GM13977 (cell line): ENCODE measurements at regions not wholly inside any gene's neighbourhood (a gene's known extent, or its start where the extent isn't known, plus 50 kb on each side); places are given as distances from the start of the nearest gene placed in this dataset.

Experiments
- DNase-seq: peaks from one replicate; pipeline ENCODE4 v3.0.0; 2012; ENCODE audit warnings: low spot score
- in situ Hi-C: fragments of 300-500 bp; cut with MboI; formaldehyde crosslinking; loops from one replicate; pipeline ENCODE4 v1.12.0; 2022; ENCODE audit warnings: low sequenced_read_pairs, low pct_unique_long_range_greater_than_20kb, mixed read lengths, inconsistent platforms; ENCODE audit not compliant: unreplicated experiment
- TF ChIP-seq, protein P1 (sequence below): IDR thresholded peaks from 2 replicates; pipeline ENCODE4 v1.5.1; 2012; ENCODE audit warnings: mild to moderate bottlenecking, control low read depth; ENCODE audit not compliant: insufficient read depth; ENCODE audit errors: extremely low read depth, missing control alignments

DNA sequence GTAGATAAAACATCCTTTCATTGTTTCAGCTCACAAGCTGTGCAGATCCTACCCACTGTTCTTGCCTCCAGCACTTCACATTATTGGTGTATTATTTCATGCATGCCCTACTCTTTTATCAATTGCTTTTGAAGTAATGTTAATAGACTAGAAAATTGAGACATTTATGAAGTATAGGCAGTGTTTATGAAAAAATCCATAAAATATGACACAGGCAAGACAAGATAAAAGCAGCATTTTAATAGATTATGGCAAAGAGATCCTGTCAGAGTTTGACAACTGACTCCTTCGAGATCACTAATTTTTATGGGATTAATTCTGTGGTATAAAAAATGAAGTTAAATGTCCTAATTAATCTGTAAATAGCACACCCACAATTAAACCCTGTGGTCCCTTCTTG is 217.2 kb upstream of the NANOGP8 start:
- TF ChIP-seq, protein P1, sequence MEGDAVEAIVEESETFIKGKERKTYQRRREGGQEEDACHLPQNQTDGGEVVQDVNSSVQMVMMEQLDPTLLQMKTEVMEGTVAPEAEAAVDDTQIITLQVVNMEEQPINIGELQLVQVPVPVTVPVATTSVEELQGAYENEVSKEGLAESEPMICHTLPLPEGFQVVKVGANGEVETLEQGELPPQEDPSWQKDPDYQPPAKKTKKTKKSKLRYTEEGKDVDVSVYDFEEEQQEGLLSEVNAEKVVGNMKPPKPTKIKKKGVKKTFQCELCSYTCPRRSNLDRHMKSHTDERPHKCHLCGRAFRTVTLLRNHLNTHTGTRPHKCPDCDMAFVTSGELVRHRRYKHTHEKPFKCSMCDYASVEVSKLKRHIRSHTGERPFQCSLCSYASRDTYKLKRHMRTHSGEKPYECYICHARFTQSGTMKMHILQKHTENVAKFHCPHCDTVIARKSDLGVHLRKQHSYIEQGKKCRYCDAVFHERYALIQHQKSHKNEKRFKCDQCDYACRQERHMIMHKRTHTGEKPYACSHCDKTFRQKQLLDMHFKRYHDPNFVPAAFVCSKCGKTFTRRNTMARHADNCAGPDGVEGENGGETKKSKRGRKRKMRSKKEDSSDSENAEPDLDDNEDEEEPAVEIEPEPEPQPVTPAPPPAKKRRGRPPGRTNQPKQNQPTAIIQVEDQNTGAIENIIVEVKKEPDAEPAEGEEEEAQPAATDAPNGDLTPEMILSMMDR: no peak
- DNase-seq: no peak
- in situ Hi-C loops: no loop called here

DNA sequence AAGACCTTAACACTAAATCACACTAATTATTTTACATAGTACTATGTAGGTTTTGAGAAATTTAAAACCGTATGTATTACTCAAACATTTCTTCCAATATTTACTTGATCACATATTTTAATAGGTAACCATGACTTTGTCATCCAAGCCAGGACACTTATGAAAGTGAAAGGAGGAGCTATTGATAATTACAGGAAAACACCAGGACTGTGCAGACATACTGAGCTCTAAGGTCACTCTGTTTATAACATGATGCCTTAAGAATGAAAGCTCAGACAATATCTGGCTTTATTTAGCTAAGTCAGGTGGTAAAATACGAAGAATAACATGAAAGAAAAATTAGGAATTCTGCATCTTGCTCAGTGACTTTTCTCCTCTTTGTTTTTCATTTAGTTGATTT is 216.0 kb upstream of the NANOGP8 start:
- in situ Hi-C loops: no loop called here
- DNase-seq: no peak
- TF ChIP-seq, protein P1: no peak

DNA sequence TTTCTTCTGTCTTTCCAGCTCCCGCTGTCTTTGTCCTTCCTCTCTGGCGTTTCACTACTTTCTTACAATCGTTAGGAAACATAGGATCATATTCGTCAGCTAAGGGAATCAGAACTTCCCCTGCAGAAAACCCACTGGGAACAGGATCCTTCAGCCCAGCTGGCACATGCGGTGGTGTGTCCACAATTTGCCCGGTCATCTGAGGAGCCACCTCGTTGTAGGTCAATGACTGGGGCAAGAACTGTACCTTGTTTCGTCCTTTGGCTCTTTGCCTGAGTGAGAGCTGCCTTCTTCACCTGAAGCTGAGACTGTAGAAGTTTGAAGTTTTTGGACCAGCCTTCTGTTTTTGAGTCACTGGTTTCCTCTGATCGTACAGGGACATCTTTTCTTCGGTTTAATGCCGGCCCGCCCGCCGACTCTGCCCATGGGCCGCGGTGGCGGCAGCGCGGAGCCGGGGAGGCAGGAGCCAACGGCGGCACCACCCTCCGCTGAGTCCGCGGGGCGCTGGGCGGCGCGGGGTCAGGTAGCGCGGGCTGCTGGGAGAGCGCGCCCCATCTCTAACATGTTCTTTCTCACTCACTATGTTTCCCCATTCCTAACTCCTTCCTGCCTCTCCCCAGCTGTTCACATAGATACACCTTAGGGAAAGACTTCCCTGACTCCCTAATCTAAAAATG is 214.1 kb upstream of the NANOGP8 start:
- in situ Hi-C loops: loop anchor here (25.0 kb wide), 1 partner anchor 1813 kb away; the partner anchor contains the start of gene MEIS2
- DNase-seq: no peak
- TF ChIP-seq, protein P1: no peak

DNA sequence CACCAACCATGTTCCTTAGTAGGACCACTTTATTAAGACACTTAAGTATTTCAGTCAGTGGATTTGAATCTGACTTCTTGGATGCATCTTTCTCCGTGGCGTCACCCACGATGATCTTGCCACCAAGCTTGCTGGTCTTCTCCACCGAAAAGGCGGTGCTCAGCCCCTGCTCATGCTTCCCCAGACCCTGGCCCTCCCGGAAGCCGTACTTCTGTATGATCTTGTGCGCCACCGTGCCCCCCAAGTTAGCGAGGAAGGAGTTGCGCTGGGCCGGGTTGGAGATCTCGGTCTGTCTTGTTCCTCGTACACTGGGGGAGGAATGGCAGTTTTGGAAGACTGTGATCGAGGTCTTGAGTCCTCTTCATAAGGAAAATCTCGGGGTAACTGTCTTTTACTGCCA is 213.4 kb upstream of the NANOGP8 start:
- in situ Hi-C loops: loop anchor here (25.0 kb wide), 1 partner anchor 1814 kb away; the partner anchor contains the start of gene MEIS2
- no peak for DNase-seq
- TF ChIP-seq, protein P1: no peak

DNA sequence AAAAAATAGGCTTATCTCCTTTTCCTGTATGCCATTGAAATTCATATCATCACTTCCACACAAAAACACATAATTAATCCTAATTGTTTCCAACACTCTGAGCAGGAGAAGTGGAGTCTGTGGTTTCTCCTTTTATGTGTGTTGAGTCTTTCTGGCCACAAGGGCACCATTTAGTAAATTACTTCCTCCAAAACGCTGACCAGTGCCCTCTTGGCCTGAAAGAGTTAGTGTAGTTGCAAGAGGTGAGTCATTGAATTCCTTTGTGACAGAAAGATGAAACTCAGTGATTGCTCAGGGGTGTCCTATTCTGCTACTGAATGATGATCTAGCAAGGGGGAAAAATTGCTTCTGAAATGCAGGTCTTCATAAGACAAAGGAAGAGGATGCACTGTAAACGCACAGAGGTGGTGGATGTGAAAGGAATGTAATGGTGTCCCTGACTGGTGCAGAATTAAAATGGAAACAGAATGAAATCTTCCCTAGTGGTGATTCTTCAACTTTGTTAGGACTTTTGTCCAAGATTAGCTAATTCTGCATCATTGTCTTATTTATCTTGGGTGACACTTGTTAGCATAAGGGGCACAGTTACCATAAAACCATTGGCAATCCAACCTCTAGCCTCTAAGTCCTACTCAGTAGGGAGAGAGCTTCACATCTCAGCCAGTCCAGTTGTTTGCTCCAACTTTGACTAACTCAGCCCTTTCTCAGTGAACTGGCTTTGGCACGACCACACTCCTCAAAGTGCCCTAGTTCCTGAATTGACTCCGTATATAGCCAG is 208.4 kb upstream of the NANOGP8 start:
- no peak for DNase-seq
- TF ChIP-seq, protein P1: no peak
- in situ Hi-C loops: loop anchor here (25.0 kb wide), 1 partner anchor 1819 kb away; the partner anchor contains the start of gene MEIS2

- no peak for DNase-seq
- TF ChIP-seq, protein P1: no peak
- in situ Hi-C loops: loop anchor here (25.0 kb wide), 1 partner anchor 1822 kb away; the partner anchor contains the start of gene MEIS2
Measured at GRCh38 chr15:35290301-35290721, 205.2 kb upstream of the NANOGP8 start.
